ENCODE measurements at regions not wholly inside any gene's neighbourhood (a gene's known extent, or its start where the extent isn't known, plus 50 kb on each side); places are given as distances from the start of the nearest gene placed in this dataset.

DNA sequence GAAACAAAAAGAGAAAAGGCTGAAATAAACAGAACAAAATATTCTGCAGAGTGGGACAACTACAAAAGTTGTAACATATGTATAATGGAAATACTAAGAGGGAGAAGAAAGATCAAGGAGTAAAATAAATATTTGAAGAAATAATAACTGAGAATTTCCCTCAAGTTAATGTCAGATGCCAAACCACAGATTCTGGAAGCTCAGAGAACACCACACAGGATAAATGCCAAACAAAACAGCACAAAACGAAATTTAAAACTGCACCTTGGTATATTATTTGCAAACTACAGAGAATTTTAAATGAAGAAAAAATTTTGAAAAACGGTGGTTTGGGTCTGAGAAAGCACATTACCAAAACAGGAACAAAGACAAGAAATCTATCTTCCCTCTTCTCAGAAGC is 1588.9 kb upstream of the TMEFF2 start:
- H3K27ac ChIP-seq (ENCODE audit: low read length) = no peak overlapping the region
- no peaks in the 10 kb centered on the region for H3K4me1 ChIP-seq (ENCODE audit: control insufficient read depth, low read depth, low read length)
- no peak overlapping the region for H3K4me3 ChIP-seq (ENCODE audit: low read length)
- H3K9ac ChIP-seq (ENCODE audit: low read length) = no peak overlapping the region
- H3K9me3 ChIP-seq (ENCODE audit: control insufficient read depth, low read depth, low read length) = no peaks in the 10 kb centered on the region
- H3K27me3 ChIP-seq (ENCODE audit: control insufficient read depth, insufficient read depth, low read length) = no peaks in the 10 kb centered on the region
- no peaks in the 10 kb centered on the region for H3K36me3 ChIP-seq (ENCODE audit: control insufficient read depth, low read depth, low read length)

DNA sequence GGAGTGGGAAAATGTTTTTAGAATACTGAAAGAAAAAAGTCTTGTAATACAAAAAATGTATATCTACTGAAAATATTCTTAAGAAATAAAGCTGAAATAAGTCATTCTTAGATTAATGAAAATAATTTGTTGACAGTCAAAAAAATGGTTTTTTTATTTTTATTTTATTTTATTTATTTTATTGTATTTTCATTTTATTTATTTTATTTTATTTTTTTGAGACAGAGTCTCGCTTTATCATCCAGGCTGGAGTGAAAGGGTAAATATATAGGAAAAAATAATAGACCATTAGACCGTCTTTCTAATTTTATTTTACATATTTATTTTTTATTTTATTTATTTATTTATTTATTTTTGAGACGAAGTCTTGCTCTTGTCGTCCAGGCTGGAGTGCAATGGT is 1583.6 kb upstream of the TMEFF2 start:
- Histone ChIP-seq H3K4me1 (ENCODE audit: control insufficient read depth, low read depth, low read length) (no peaks in the 10 kb centered on the region), H3K9me3 (ENCODE audit: control insufficient read depth, low read depth, low read length) (no peaks in the 10 kb centered on the region), H3K4me3 (ENCODE audit: low read length) (no peak overlapping the region), H3K9ac (ENCODE audit: low read length) (no peak overlapping the region), H3K27ac (ENCODE audit: low read length) (no peak overlapping the region), H3K36me3 (ENCODE audit: control insufficient read depth, low read depth, low read length) (no peaks in the 10 kb centered on the region), H3K27me3 (ENCODE audit: control insufficient read depth, insufficient read depth, low read length) (no peaks in the 10 kb centered on the region)

DNA sequence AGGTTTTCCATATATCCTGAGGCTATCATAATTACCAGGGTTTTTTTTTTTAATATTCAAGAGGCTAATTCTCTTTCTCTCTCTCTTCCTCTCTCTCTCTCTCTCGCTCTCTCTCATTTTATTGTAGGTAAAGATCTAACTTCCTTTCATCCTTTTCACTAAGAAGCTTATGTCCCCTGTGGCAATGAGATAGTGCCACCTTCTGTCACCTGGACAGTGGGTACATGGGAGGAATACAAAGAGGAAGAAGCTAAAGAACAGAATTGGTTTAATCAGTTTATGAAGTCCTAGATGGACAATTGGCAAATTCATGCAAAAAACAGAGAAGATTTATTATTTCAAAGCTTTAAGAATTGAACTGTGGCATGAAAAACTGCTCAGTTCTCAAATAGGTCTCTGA is 1582.3 kb upstream of the TMEFF2 start:
- Histone ChIP-seq H3K27me3 (ENCODE audit: control insufficient read depth, insufficient read depth, low read length) (no peaks in the 10 kb centered on the region), H3K4me1 (ENCODE audit: control insufficient read depth, low read depth, low read length) (no peaks in the 10 kb centered on the region), H3K9me3 (ENCODE audit: control insufficient read depth, low read depth, low read length) (no peaks in the 10 kb centered on the region), H3K36me3 (ENCODE audit: control insufficient read depth, low read depth, low read length) (no peaks in the 10 kb centered on the region), H3K4me3 (ENCODE audit: low read length) (no peak overlapping the region), H3K9ac (ENCODE audit: low read length) (no peak overlapping the region), H3K27ac (ENCODE audit: low read length) (no peak overlapping the region)

DNA sequence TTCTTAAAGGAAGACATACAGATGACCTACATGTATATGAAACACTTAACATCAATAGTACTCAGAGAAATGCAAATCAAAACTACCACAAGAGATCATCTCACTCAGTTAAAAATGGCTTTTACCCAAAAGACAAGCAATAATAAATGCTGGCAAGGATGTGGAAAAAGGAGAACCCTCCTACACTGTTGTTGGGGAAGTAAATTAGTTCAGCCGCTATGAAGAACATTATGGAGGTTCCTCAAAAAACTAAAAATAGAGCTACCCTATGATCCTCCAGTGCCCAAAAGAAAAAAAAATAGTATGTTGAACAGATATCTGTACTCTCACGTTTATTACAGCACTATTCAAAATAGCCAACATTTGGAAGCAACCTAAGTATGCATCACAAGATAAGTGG is 1579.4 kb upstream of the TMEFF2 start:
- no peak overlapping the region for H3K27ac ChIP-seq (ENCODE audit: low read length)
- H3K27me3 ChIP-seq (ENCODE audit: control insufficient read depth, insufficient read depth, low read length) = no peaks in the 10 kb centered on the region
- no peaks in the 10 kb centered on the region for H3K9me3 ChIP-seq (ENCODE audit: control insufficient read depth, low read depth, low read length)
- H3K9ac ChIP-seq (ENCODE audit: low read length) = no peak overlapping the region
- no peak overlapping the region for H3K4me3 ChIP-seq (ENCODE audit: low read length)
- H3K36me3 ChIP-seq (ENCODE audit: control insufficient read depth, low read depth, low read length) = no peaks in the 10 kb centered on the region
- H3K4me1 ChIP-seq (ENCODE audit: control insufficient read depth, low read depth, low read length) = no peaks in the 10 kb centered on the region

DNA sequence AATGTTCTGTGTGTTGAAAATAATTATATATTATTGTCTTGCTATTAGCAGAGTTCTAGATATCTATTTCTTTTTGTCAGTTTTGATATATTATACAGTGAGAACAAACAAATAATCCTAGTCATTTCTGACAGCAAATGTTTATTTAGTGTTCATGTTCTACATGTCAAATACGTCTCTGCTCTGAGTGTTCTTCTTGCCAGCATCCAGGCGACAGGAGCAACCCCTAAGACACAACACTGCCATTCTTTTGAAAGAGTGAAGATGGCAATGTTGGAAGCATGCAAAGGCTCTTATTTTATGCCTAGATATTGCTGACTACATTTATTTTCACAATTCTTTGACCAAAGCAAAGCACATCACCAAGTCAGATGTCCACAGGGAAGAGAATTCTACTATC is 1556.6 kb upstream of the TMEFF2 start:
- Histone ChIP-seq H3K4me1 (ENCODE audit: control insufficient read depth, low read depth, low read length) (no peaks in the 10 kb centered on the region), H3K27me3 (ENCODE audit: control insufficient read depth, insufficient read depth, low read length) (no peaks in the 10 kb centered on the region), H3K36me3 (ENCODE audit: control insufficient read depth, low read depth, low read length) (no peaks in the 10 kb centered on the region), H3K4me3 (ENCODE audit: low read length) (no peak overlapping the region), H3K27ac (ENCODE audit: low read length) (no peak overlapping the region), H3K9me3 (ENCODE audit: control insufficient read depth, low read depth, low read length) (no peaks in the 10 kb centered on the region), H3K9ac (ENCODE audit: low read length) (no peak overlapping the region)

DNA sequence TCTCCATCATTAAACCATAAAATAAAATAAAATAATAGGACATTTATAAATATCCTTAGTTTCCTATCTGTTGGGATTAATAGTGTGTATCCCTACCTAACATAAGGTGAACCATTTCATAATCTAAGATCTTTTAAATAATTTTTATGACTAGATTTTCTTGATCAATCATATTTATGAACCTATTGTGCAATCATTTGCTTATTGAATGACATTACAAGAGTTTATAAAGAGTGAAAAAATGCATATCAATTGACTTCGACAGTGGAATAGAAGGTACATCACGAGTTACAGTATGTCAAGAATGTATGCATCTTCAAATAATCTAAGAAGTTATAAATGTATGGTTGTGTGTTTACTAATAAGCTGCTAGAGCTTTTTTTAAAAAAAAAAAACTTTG is 1554.8 kb upstream of the TMEFF2 start:
- H3K9me3 ChIP-seq (ENCODE audit: control insufficient read depth, low read depth, low read length) = no peaks in the 10 kb centered on the region
- no peak overlapping the region for H3K9ac ChIP-seq (ENCODE audit: low read length)
- no peaks in the 10 kb centered on the region for H3K4me1 ChIP-seq (ENCODE audit: control insufficient read depth, low read depth, low read length)
- no peak overlapping the region for H3K27ac ChIP-seq (ENCODE audit: low read length)
- no peaks in the 10 kb centered on the region for H3K36me3 ChIP-seq (ENCODE audit: control insufficient read depth, low read depth, low read length)
- H3K27me3 ChIP-seq (ENCODE audit: control insufficient read depth, insufficient read depth, low read length) = peaks cover under 1% of the 10 kb centered on the region
- H3K4me3 ChIP-seq (ENCODE audit: low read length) = no peak overlapping the region

DNA sequence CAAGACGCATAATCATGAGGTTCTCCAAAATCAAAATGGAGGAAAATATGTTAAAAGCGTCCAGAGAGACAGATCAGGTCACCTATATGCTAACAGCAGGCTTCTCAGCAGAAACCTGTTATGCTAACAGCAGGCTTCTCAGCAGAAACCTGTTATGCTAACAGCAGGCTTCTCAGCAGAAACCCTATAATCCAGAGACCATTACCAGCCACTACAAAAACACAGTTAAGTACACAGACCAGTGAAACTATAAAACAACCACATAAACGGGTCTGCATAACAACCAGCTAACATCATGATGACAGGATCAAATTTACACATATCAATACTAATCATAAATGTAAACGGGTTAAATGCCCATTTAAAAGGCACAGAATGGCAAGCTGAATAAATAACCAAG is 1548.4 kb upstream of the TMEFF2 start:
- Histone ChIP-seq H3K9ac (ENCODE audit: low read length) (no peak overlapping the region), H3K27me3 (ENCODE audit: control insufficient read depth, insufficient read depth, low read length) (peaks cover 34% of the 10 kb centered on the region), H3K4me3 (ENCODE audit: low read length) (no peak overlapping the region), H3K9me3 (ENCODE audit: control insufficient read depth, low read depth, low read length) (no peaks in the 10 kb centered on the region), H3K4me1 (ENCODE audit: control insufficient read depth, low read depth, low read length) (peaks cover 11% of the 10 kb centered on the region), H3K27ac (ENCODE audit: low read length) (no peak overlapping the region), H3K36me3 (ENCODE audit: control insufficient read depth, low read depth, low read length) (no peaks in the 10 kb centered on the region)

DNA sequence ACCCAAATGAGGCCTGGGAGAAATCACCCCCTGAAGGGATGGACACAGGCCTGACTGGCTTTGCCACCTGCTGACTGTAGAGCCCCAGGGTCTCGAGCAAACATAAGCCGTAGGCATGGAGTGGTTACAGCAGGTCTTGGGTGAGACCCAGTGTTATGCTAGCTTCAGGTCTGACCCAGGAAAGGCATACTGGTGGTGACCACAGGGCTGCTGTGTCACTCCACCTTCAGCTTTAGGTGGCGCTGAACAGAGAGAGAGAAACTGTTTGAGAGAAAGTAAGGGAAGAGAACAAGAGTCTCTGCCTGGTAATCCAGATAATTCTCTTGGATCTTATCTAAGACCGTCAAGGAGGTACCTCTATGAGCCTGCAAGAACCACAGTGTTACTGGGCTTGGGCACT is 1544.2 kb upstream of the TMEFF2 start:
- Histone ChIP-seq H3K4me1 (ENCODE audit: control insufficient read depth, low read depth, low read length) (peaks cover 11% of the 10 kb centered on the region), H3K36me3 (ENCODE audit: control insufficient read depth, low read depth, low read length) (no peaks in the 10 kb centered on the region), H3K27ac (ENCODE audit: low read length) (no peak overlapping the region), H3K9ac (ENCODE audit: low read length) (no peak overlapping the region), H3K4me3 (ENCODE audit: low read length) (no peak overlapping the region), H3K9me3 (ENCODE audit: control insufficient read depth, low read depth, low read length) (no peaks in the 10 kb centered on the region), H3K27me3 (ENCODE audit: control insufficient read depth, insufficient read depth, low read length) (peaks cover 27% of the 10 kb centered on the region)

DNA sequence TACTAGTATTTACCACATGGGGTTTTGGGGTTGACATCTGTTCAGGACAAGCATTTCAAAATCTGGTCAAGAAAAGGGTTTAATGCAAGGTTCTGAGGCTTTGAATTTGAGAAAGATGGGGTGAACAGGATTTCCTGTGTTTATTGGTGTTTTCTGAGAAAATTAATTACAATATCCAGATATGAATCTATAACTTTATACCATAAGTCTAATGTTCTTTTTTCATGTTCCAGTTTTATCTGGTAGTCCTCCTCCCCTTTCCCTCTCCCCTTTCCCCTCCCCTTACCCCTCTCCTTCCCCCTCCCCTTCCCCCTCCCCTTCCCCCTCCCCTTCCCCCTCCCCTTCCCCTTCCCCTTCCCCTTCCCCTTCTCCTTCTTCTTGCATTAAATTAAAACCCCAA is 1518.2 kb upstream of the TMEFF2 start:
- H3K4me1 ChIP-seq (ENCODE audit: control insufficient read depth, low read depth, low read length) = no peaks in the 10 kb centered on the region
- H3K27me3 ChIP-seq (ENCODE audit: control insufficient read depth, insufficient read depth, low read length) = no peaks in the 10 kb centered on the region
- H3K36me3 ChIP-seq (ENCODE audit: control insufficient read depth, low read depth, low read length) = no peaks in the 10 kb centered on the region
- no peak overlapping the region for H3K4me3 ChIP-seq (ENCODE audit: low read length)
- H3K9me3 ChIP-seq (ENCODE audit: control insufficient read depth, low read depth, low read length) = peaks cover 3% of the 10 kb centered on the region
- no peak overlapping the region for H3K9ac ChIP-seq (ENCODE audit: low read length)
- no peak overlapping the region for H3K27ac ChIP-seq (ENCODE audit: low read length)

DNA sequence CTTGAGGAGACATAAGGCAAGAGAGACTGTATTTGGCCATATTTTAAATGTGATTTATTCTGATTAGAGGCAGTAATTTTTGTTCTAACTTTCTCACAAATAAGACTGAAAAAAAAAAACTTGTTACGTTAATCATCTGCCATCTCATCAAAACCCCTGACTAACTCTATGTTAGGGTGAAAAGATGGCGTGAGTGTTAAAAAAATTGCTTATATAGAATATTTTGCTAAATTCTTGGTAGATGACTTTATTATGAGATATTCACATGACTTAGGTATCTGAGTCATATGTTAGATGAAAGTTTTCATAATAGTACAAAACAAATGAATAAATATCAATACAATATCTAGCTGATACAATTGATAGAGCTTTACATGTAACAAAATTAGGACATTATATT is 1508.7 kb upstream of the TMEFF2 start:
- H3K9ac ChIP-seq (ENCODE audit: low read length) = no peak overlapping the region
- H3K4me3 ChIP-seq (ENCODE audit: low read length) = no peak overlapping the region
- no peak overlapping the region for H3K27ac ChIP-seq (ENCODE audit: low read length)
- no peaks in the 10 kb centered on the region for H3K4me1 ChIP-seq (ENCODE audit: control insufficient read depth, low read depth, low read length)
- no peaks in the 10 kb centered on the region for H3K36me3 ChIP-seq (ENCODE audit: control insufficient read depth, low read depth, low read length)
- no peaks in the 10 kb centered on the region for H3K9me3 ChIP-seq (ENCODE audit: control insufficient read depth, low read depth, low read length)
- H3K27me3 ChIP-seq (ENCODE audit: control insufficient read depth, insufficient read depth, low read length) = no peaks in the 10 kb centered on the region

DNA sequence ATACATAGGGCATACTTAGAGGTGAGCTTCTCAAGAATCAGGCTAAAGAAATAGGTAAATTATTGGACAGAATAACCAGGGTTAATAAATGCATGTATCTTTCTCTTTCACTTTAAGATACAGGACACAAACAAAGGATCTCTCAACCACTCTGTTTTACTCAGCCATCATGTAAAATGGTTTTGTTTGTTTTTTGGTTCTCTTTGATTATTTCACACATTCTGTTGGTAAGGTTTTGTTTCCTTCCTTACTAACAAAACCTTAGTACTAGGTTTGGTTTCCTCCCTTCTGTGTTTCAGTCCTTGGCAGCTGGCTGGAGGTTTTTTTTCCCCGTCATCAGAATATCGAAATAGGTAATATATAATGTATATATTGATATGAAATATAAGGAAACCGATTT is 1506.8 kb upstream of the TMEFF2 start:
- Histone ChIP-seq H3K4me3 (ENCODE audit: low read length) (no peak overlapping the region), H3K27me3 (ENCODE audit: control insufficient read depth, insufficient read depth, low read length) (no peaks in the 10 kb centered on the region), H3K36me3 (ENCODE audit: control insufficient read depth, low read depth, low read length) (no peaks in the 10 kb centered on the region), H3K9ac (ENCODE audit: low read length) (no peak overlapping the region), H3K9me3 (ENCODE audit: control insufficient read depth, low read depth, low read length) (no peaks in the 10 kb centered on the region), H3K27ac (ENCODE audit: low read length) (no peak overlapping the region), H3K4me1 (ENCODE audit: control insufficient read depth, low read depth, low read length) (no peaks in the 10 kb centered on the region)

DNA sequence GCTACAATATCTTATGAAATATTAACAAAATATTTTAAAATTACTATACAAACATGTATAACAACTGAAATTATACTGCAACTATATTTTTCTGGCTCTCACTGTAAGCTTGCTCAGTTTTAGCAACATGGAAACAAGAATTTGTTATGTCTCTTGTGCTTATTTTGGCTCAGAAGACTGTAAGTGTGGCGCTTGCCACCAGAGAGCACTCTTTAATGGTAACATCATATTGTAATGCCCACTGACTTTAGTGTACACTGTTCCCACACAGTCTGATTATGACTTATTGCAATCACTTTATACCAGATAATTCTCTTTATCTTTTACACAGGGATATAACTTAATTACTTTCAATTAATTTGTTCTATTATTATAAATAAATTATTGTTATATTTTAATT is 1500.6 kb upstream of the TMEFF2 start:
- Histone ChIP-seq H3K9me3 (ENCODE audit: control insufficient read depth, low read depth, low read length) (no peaks in the 10 kb centered on the region), H3K9ac (ENCODE audit: low read length) (no peak overlapping the region)

DNA sequence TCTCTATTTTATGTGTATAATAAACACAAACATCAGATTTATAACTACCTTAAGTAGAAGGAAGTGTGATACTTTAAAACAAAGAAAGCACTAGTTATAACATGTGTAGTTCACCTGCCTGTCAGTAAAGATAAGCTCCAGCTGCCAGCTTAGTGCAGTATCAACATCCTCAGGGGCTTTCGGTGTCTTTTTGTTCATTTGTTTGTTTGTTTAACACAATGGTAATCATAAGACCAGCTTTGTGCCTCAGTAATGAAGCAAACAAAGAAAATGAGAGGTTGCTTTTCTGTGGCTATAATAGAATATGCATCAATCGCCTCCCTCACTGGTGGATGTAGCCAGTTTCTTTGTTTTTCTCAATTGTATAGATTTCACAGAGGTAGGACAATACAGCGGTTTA is 1499.0 kb upstream of the TMEFF2 start:
- H3K4me1 ChIP-seq (ENCODE audit: control insufficient read depth, low read depth, low read length) = no peaks in the 10 kb centered on the region
- no peak overlapping the region for H3K27ac ChIP-seq (ENCODE audit: low read length)
- no peak overlapping the region for H3K9ac ChIP-seq (ENCODE audit: low read length)
- H3K27me3 ChIP-seq (ENCODE audit: control insufficient read depth, insufficient read depth, low read length) = no peaks in the 10 kb centered on the region
- no peak overlapping the region for H3K4me3 ChIP-seq (ENCODE audit: low read length)
- H3K9me3 ChIP-seq (ENCODE audit: control insufficient read depth, low read depth, low read length) = no peaks in the 10 kb centered on the region
- no peaks in the 10 kb centered on the region for H3K36me3 ChIP-seq (ENCODE audit: control insufficient read depth, low read depth, low read length)

More for the DNA sequence above, 1500.6 kb upstream of the TMEFF2 start:
- Histone ChIP-seq H3K4me1 (ENCODE audit: control insufficient read depth, low read depth, low read length) (no peaks in the 10 kb centered on the region), H3K27me3 (ENCODE audit: control insufficient read depth, insufficient read depth, low read length) (no peaks in the 10 kb centered on the region), H3K36me3 (ENCODE audit: control insufficient read depth, low read depth, low read length) (no peaks in the 10 kb centered on the region), H3K4me3 (ENCODE audit: low read length) (no peak overlapping the region), H3K27ac (ENCODE audit: low read length) (no peak overlapping the region)
